Chondrocyte (in vitro differentiated cells): ENCODE measurements at regions not wholly inside any gene's neighbourhood (a gene's known extent, or its start where the extent isn't known, plus 50 kb on each side); places are given as distances from the start of the nearest gene placed in this dataset.

Experiments used
- DNase-seq: peaks from one replicate; pipeline ENCODE4 v3.0.0; 2021; ENCODE audit warnings: mixed read lengths, low spot score
- H3K27ac Mint-ChIP-seq: one replicate; pipeline ENCODE4 v1.8.0; 2021; ENCODE audit warnings: mild to moderate bottlenecking, moderate library complexity, mixed read lengths; ENCODE audit not compliant: unreplicated experiment
- H3K27me3 Mint-ChIP-seq: 2 replicates; pipeline ENCODE4 v1.8.0; 2021; ENCODE audit warnings: low read depth, mixed read lengths
- H3K36me3 Mint-ChIP-seq: 2 replicates; pipeline ENCODE4 v1.8.0; 2021; ENCODE audit warnings: low read depth, mixed read lengths
- H3K4me1 Mint-ChIP-seq: 2 replicates; pipeline ENCODE4 v1.8.0; 2021; ENCODE audit warnings: low read depth, mild to moderate bottlenecking, mixed read lengths
- H3K4me3 Mint-ChIP-seq: one replicate; pipeline ENCODE4 v1.8.0; 2021; ENCODE audit warnings: mild to moderate bottlenecking, moderate library complexity, mixed read lengths; ENCODE audit not compliant: unreplicated experiment
- H3K9me3 Mint-ChIP-seq: 2 replicates; pipeline ENCODE4 v1.8.0; 2021; ENCODE audit warnings: low read depth, mixed read lengths
- TF ChIP-seq, protein P1 (sequence below): fragments of 200-600 bp; sonication (generic); IDR thresholded peaks from 2 replicates; pipeline ENCODE4 v1.5.0; 2021; ENCODE audit warnings: antibody characterized with exemption, mild to moderate bottlenecking, moderate library complexity

DNA sequence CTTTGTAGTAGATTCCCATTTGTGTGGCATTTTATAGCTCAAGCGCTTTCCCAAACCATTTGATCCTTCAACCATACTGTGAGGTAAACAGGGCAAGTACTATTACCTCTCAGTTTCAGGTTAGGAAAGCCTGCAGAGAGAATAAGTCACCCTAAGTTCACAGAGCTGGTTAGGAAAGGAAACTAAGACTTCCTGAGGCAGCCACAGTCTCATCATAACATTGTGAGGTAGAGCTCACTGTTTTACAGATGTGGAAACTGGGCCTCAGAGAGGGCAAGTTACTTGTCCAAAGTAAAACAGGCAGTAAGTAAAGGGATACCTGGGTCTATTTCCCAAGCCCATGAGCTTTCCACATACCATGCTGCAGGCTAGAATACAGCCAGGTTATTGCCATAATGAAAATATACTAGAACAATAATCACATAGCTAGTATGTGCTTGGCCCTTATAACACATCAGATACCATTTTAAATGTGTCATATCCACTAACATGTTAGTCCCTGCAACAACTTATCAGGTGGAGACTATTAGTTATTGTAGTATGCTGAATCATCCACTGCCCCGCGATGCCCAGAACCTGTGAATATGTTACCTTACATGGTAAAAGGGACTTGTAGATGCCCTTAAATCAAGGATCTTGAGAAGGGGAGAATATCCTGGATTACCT is 150.9 kb upstream of the GRIP1 start:
- no peak overlapping the region for H3K27ac Mint-ChIP-seq

GRCh38 chr12:66831495-66831894 is 152.6 kb upstream of the GRIP1 start:
- Mint-ChIP-seq H3K27me3 (no peaks in the 10 kb centered on the region), H3K27ac (no peak overlapping the region), H3K9me3 (no peaks in the 10 kb centered on the region), H3K4me1 (no peaks in the 10 kb centered on the region), H3K4me3 (no peak overlapping the region), H3K36me3 (no peaks in the 10 kb centered on the region)
- DNase-seq: no peak
- TF ChIP-seq, protein P1, sequence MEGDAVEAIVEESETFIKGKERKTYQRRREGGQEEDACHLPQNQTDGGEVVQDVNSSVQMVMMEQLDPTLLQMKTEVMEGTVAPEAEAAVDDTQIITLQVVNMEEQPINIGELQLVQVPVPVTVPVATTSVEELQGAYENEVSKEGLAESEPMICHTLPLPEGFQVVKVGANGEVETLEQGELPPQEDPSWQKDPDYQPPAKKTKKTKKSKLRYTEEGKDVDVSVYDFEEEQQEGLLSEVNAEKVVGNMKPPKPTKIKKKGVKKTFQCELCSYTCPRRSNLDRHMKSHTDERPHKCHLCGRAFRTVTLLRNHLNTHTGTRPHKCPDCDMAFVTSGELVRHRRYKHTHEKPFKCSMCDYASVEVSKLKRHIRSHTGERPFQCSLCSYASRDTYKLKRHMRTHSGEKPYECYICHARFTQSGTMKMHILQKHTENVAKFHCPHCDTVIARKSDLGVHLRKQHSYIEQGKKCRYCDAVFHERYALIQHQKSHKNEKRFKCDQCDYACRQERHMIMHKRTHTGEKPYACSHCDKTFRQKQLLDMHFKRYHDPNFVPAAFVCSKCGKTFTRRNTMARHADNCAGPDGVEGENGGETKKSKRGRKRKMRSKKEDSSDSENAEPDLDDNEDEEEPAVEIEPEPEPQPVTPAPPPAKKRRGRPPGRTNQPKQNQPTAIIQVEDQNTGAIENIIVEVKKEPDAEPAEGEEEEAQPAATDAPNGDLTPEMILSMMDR: no peak

More for the DNA sequence above, 150.9 kb upstream of the GRIP1 start:
- H3K27me3 Mint-ChIP-seq: no peaks in the 10 kb centered on the region
- H3K4me3 Mint-ChIP-seq: no peak overlapping the region
- H3K36me3 Mint-ChIP-seq: no peaks in the 10 kb centered on the region
- H3K4me1 Mint-ChIP-seq: no peaks in the 10 kb centered on the region
- no peaks in the 10 kb centered on the region for H3K9me3 Mint-ChIP-seq
- DNase-seq: no peak
- TF ChIP-seq, protein P1: no peak

DNA sequence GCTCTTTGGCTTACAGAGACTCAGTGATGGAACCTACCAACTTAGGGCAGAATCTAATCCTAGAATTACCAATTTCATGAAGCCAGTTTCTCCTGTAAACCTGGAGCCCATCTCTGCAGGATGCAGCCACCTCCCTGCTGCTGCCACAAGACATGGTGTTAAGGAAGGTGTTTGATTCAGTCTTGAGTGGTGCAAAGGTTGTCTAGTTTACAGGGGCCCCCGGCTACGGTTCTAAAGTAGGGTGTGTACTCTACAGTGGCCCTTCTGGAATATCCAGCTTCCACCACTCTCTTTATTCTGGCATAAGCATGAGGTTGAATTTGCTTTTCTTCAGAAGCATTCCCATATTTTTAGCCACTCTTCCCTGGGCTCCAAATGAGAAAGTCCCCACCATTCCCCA is 154.1 kb upstream of the GRIP1 start:
- Mint-ChIP-seq H3K4me1 (no peaks in the 10 kb centered on the region), H3K9me3 (no peaks in the 10 kb centered on the region), H3K36me3 (no peaks in the 10 kb centered on the region), H3K4me3 (no peak overlapping the region), H3K27me3 (no peaks in the 10 kb centered on the region), H3K27ac (no peak overlapping the region)
- DNase-seq: no peak
- TF ChIP-seq, protein P1: no peak

- H3K4me1 Mint-ChIP-seq: no peaks in the 10 kb centered on the region
- no peaks in the 10 kb centered on the region for H3K9me3 Mint-ChIP-seq
- H3K27me3 Mint-ChIP-seq: no peaks in the 10 kb centered on the region
- no peaks in the 10 kb centered on the region for H3K36me3 Mint-ChIP-seq
- H3K4me3 Mint-ChIP-seq: no peak overlapping the region
- TF ChIP-seq, protein P1: no peak
- no peak for DNase-seq
- no peak overlapping the region for H3K27ac Mint-ChIP-seq
These were observed 157.9 kb upstream of the GRIP1 start for GRCh38 chr12:66836623-66837310.

GRCh38 chr12:66837311-66837627 is 158.4 kb upstream of the GRIP1 start:
- Mint-ChIP-seq H3K27me3 (no peaks in the 10 kb centered on the region), H3K9me3 (no peaks in the 10 kb centered on the region), H3K4me1 (no peaks in the 10 kb centered on the region), H3K36me3 (no peaks in the 10 kb centered on the region), H3K27ac (no peak overlapping the region), H3K4me3 (no peak overlapping the region)
- no peak for DNase-seq
- TF ChIP-seq, protein P1: no peak
